GM12878 (cell line): ENCODE measurements at regions not wholly inside any gene's neighbourhood (a gene's known extent, or its start where the extent isn't known, plus 50 kb on each side); places are given as distances from the start of the nearest gene placed in this dataset.

Source experiments
- ASH2L ChIP-seq: fragments of 300-600, 200-600 bp; sonication (generic); IDR thresholded peaks from 2 replicates; pipeline ENCODE4 v1.6.1; 2017; ENCODE audit warnings: low read depth, mild to moderate bottlenecking, borderline replicate concordance
- ATF2 ChIP-seq: IDR thresholded peaks from 2 replicates; pipeline ENCODE4 v1.6.1; 2012; ENCODE audit warnings: low read length, inconsistent platforms
- ATF3 ChIP-seq: IDR thresholded peaks from 2 replicates; pipeline ENCODE4 v1.6.1; 2011; ENCODE audit warnings: low read depth, mild to moderate bottlenecking, low read length, moderate library complexity, borderline replicate concordance; ENCODE audit errors: extremely low read depth
- ATF7 ChIP-seq: fragments of 450-650 bp; IDR thresholded peaks from 2 replicates; pipeline ENCODE4 v1.6.1; 2016; ENCODE audit warnings: low read depth, mild to moderate bottlenecking
- BHLHE40 ChIP-seq, 2 experiments: fragments of 450-650 bp in 1 of 2; IDR thresholded peaks; 2 replicates each; pipeline ENCODE4 v1.6.1; 2011 to 2017; ENCODE audit warnings: low read depth in 2 of 2, borderline replicate concordance in 1 of 2, improper control_type of control experiment in 1 of 2, low read length in 1 of 2, mild to moderate bottlenecking in 1 of 2
- EP300 ChIP-seq, 2 experiments: fragments of 150-350 bp in 1 of 2; IDR thresholded peaks; 2 replicates each; pipeline ENCODE4 v1.6.1; 2011 to 2012; ENCODE audit warnings: low read depth in 2 of 2, low read length in 2 of 2, borderline replicate concordance in 1 of 2, improper control_type of control experiment in 1 of 2, inconsistent platforms in 1 of 2; ENCODE audit not compliant: control insufficient read depth in 1 of 2
- EZH2 ChIP-seq: IDR thresholded peaks from 2 replicates; pipeline ENCODE4 v1.6.1; 2012; ENCODE audit warnings: low read depth, mild to moderate bottlenecking, control low read depth, inconsistent platforms, low read length, borderline replicate concordance; ENCODE audit not compliant: control insufficient read depth
- FOXM1 ChIP-seq: IDR thresholded peaks from 2 replicates; pipeline ENCODE4 v1.6.1; 2012; ENCODE audit warnings: low read depth, mild to moderate bottlenecking, inconsistent platforms, low read length, moderate library complexity
- GATAD2B ChIP-seq: fragments of 450-650 bp; conservative IDR thresholded peaks from 2 replicates; pipeline ENCODE4 v1.6.1; 2017; ENCODE audit warnings: low read depth, mild to moderate bottlenecking, moderate library complexity
- IKZF1 ChIP-seq: fragments of 450-650 bp; conservative IDR thresholded peaks from 2 replicates; pipeline ENCODE4 v1.6.1; 2017; ENCODE audit warnings: antibody characterized with exemption, mild to moderate bottlenecking
- IKZF2 ChIP-seq, 2 experiments: fragments of 450-650 bp; IDR thresholded peaks; 2 replicates each; pipeline ENCODE4 v1.6.1; 2017; ENCODE audit warnings: mild to moderate bottlenecking in 2 of 2, moderate library complexity in 2 of 2
- JUND ChIP-seq: IDR thresholded peaks from 2 replicates; pipeline ENCODE4 v1.6.1; 2012; ENCODE audit warnings: low read depth, mild to moderate bottlenecking, low read length, improper control_type of control experiment, moderate library complexity
- MYC ChIP-seq: IDR thresholded peaks from 2 replicates; pipeline ENCODE4 v1.6.1; 2011; ENCODE audit warnings: mild to moderate bottlenecking, low read length, moderate library complexity, inconsistent platforms; ENCODE audit not compliant: insufficient read depth, insufficient replicate concordance, insufficient read length, severe bottlenecking
- NFIC ChIP-seq: IDR thresholded peaks from 2 replicates; pipeline ENCODE4 v1.6.1; 2012; ENCODE audit warnings: low read depth, mild to moderate bottlenecking, inconsistent platforms, low read length, moderate library complexity
- POLR2A ChIP-seq: IDR thresholded peaks from 2 replicates; pipeline ENCODE4 v1.6.1; 2011; ENCODE audit warnings: low read depth, mild to moderate bottlenecking, low read length
- POLR2AphosphoS5 ChIP-seq: IDR thresholded peaks from 2 replicates; pipeline ENCODE4 v1.6.1; 2011; ENCODE audit warnings: mild to moderate bottlenecking, low read length, inconsistent platforms
- RCOR1 ChIP-seq: conservative IDR thresholded peaks from 2 replicates; pipeline ENCODE4 v1.6.1; 2012; ENCODE audit warnings: low read depth, low read length, improper control_type of control experiment
- SMC3 ChIP-seq: IDR thresholded peaks from 2 replicates; pipeline ENCODE4 v1.6.1; 2011; ENCODE audit warnings: low read length, improper control_type of control experiment, borderline replicate concordance
- SPI1 ChIP-seq: IDR thresholded peaks from 2 replicates; pipeline ENCODE4 v1.6.1; 2011; ENCODE audit warnings: low read depth, mild to moderate bottlenecking, low read length, moderate library complexity, borderline replicate concordance; ENCODE audit not compliant: insufficient read depth
- SREBF1 ChIP-seq: IDR thresholded peaks from 2 replicates; pipeline ENCODE4 v1.6.1; 2012; ENCODE audit warnings: mild to moderate bottlenecking, low read length
- STAT1 ChIP-seq: fragments of 450-650 bp; conservative IDR thresholded peaks from 2 replicates; pipeline ENCODE4 v1.6.1; 2014; ENCODE audit warnings: antibody characterized with exemption, mild to moderate bottlenecking
- USF1 ChIP-seq: IDR thresholded peaks from 2 replicates; pipeline ENCODE4 v1.6.1; 2011; ENCODE audit warnings: borderline replicate concordance, low read depth, mild to moderate bottlenecking, moderate library complexity, mixed read lengths, low read length; ENCODE audit not compliant: insufficient read depth; ENCODE audit errors: extremely low read length
- WRNIP1 ChIP-seq: IDR thresholded peaks from 2 replicates; pipeline ENCODE4 v1.6.1; 2011; ENCODE audit warnings: low read depth, low read length, improper control_type of control experiment, borderline replicate concordance
- ZNF24 ChIP-seq: fragments of 450-650 bp; IDR thresholded peaks from 2 replicates; pipeline ENCODE4 v1.6.1; 2017; ENCODE audit warnings: antibody characterized with exemption, mild to moderate bottlenecking
- ZNF687 ChIP-seq: fragments of 450-650 bp; IDR thresholded peaks from 2 replicates; pipeline ENCODE4 v1.6.1; 2017; ENCODE audit warnings: mild to moderate bottlenecking, moderate library complexity

GRCh38 chr3:6281662-6282061 lies 579.3 kb upstream of the GRM7 start (continued):
- no peak for TF ChIP-seq ZNF687
- no peak for TF ChIP-seq EP300 (IDR thresholded peaks at IDR 0.05; ENCODE audit: borderline replicate concordance in 1 of 2, control insufficient read depth in 1 of 2, low read depth in 2 of 2, low read length in 2 of 2)
- TF ChIP-seq WRNIP1, result no peak
- no peak for TF ChIP-seq POLR2A
- peak; percentile 88 for TF ChIP-seq ATF7
- TF ChIP-seq SMC3, result no peak
- no peak for TF ChIP-seq RCOR1
- no peak for TF ChIP-seq STAT1
- TF ChIP-seq GATAD2B, result no peak
- TF ChIP-seq POLR2AphosphoS5, result no peak
- no peak for TF ChIP-seq USF1
- 0 out of 2 replicates have a peak, but pooled peaks have one; percentile 31 for TF ChIP-seq IKZF1
- TF ChIP-seq NFIC, result 0 out of 2 replicates have a peak, but pooled peaks have one; percentile 30
- no peak for TF ChIP-seq IKZF2 (IDR thresholded peaks at IDR 0.05)
- TF ChIP-seq SREBF1, result no peak
- no peak for TF ChIP-seq MYC
- TF ChIP-seq ZNF24, result no peak
- TF ChIP-seq JUND, result no peak
- peak in 1 of 2 experiments; percentile 21; a peak in 1 of 4 replicates for TF ChIP-seq BHLHE40 (IDR thresholded peaks at IDR 0.05; ENCODE audit: borderline replicate concordance in 1 of 2, low read depth in 2 of 2, low read length in 1 of 2)
- no peak for TF ChIP-seq ASH2L
- peak; percentile 29; the same call in 1 of the 2 replicates for TF ChIP-seq FOXM1
- TF ChIP-seq ATF2, result peak; percentile 38; the same call in 1 of the 2 replicates
- no peak for TF ChIP-seq EZH2
- TF ChIP-seq SPI1, result peak; percentile 80; the same call in 1 of the 2 replicates
- TF ChIP-seq ATF3, result no peak
